Keratinocyte (primary cell): ENCODE measurements at regions not wholly inside any gene's neighbourhood (a gene's known extent, or its start where the extent isn't known, plus 50 kb on each side); places are given as distances from the start of the nearest gene placed in this dataset.

Experiments used
- CTCF ChIP-seq, 3 experiments: IDR thresholded peaks in 1 of 3; conservative IDR thresholded peaks in 1 of 3; optimal IDR thresholded peaks in 1 of 3; 2 replicates in 2 of 3; 3 replicates in 1 of 3; pipeline versions ENCODE3 to v1.5.1; 2011; ENCODE audit warnings: low read length in 3 of 3, mild to moderate bottlenecking in 3 of 3, moderate library complexity in 2 of 3, control low read depth in 1 of 3, inconsistent platforms in 1 of 3; ENCODE audit not compliant: insufficient read depth in 2 of 3; ENCODE audit errors: extremely low read depth in 1 of 3
- EZH2 ChIP-seq: IDR thresholded peaks from one replicate; pipeline ENCODE4 v1.6.1; 2012; ENCODE audit warnings: inconsistent platforms, mild to moderate bottlenecking, low read length, moderate library complexity

GRCh38 chr13:103324641-103325040 lies 258.4 kb upstream of the SLC10A2 start:
- TF ChIP-seq CTCF (optimal IDR thresholded peaks at IDR 0.05 in 1 of 3, IDR thresholded peaks at IDR 0.05 in 1 of 3, conservative IDR thresholded peaks at IDR 0.05 in 1 of 3; ENCODE audit: extremely low read depth in 1 of 3, insufficient read depth in 2 of 3, low read length in 3 of 3) (no peak), EZH2 (no peak)
